HG02885 (cell line): ENCODE measurements at regions not wholly inside any gene's neighbourhood (a gene's known extent, or its start where the extent isn't known, plus 50 kb on each side); places are given as distances from the start of the nearest gene placed in this dataset.

Experiments used
- ATAC-seq: cut with Tn5 transposase; IDR thresholded peaks from one replicate; pipeline ENCODE4 v1.9.1; 2021; ENCODE audit warnings: mild to moderate bottlenecking; ENCODE audit not compliant: unreplicated experiment, poor library complexity

- no peak for ATAC-seq
These were observed 87.9 kb upstream of the LINGO1 start for GRCh38 chr15:77720655-77721054.

GRCh38 chr15:77720173-77720572 is 87.5 kb upstream of the LINGO1 start:
- no peak for ATAC-seq

GRCh38 chr15:77719450-77719849 is 86.7 kb upstream of the LINGO1 start:
- no peak for ATAC-seq

GRCh38 chr15:77717333-77717990 is 84.8 kb upstream of the LINGO1 start:
- ATAC-seq: no peak

GRCh38 chr15:77716632-77717332 is 84.1 kb upstream of the LINGO1 start:
- ATAC-seq: no peak

- ATAC-seq: no peak
These were observed 83.1 kb upstream of the LINGO1 start for GRCh38 chr15:77715860-77716259.

- ATAC-seq: no peak
These were observed 82.3 kb upstream of the LINGO1 start for GRCh38 chr15:77715051-77715450.

GRCh38 chr15:77714555-77714954 is 81.8 kb upstream of the LINGO1 start:
- no peak for ATAC-seq

- ATAC-seq: no peak
These were observed 81.3 kb upstream of the LINGO1 start for GRCh38 chr15:77714023-77714422.

- no peak for ATAC-seq
These were observed 80.6 kb upstream of the LINGO1 start for GRCh38 chr15:77713281-77713680.

GRCh38 chr15:77712438-77712837 is 79.7 kb upstream of the LINGO1 start:
- no peak for ATAC-seq

- no peak for ATAC-seq
These were observed 77.9 kb upstream of the LINGO1 start for GRCh38 chr15:77710637-77711036.

- ATAC-seq: no peak
These were observed 77.5 kb upstream of the LINGO1 start for GRCh38 chr15:77710206-77710605.

- ATAC-seq: no peak
These were observed 76.6 kb upstream of the LINGO1 start for GRCh38 chr15:77709135-77709886.

- ATAC-seq: no peak
These were observed 74.0 kb upstream of the LINGO1 start for GRCh38 chr15:77706482-77707244.

GRCh38 chr15:77702211-77702957 is 69.7 kb upstream of the LINGO1 start:
- no peak for ATAC-seq

- ATAC-seq: no peak
These were observed 65.8 kb upstream of the LINGO1 start for GRCh38 chr15:77698481-77698880.

- no peak for ATAC-seq
These were observed 65.2 kb upstream of the LINGO1 start for GRCh38 chr15:77697893-77698292.

GRCh38 chr15:77696871-77697270 is 64.2 kb upstream of the LINGO1 start:
- ATAC-seq: no peak
